Right lobe of liver (tissue), 6 donors: ENCODE measurements at regions not wholly inside any gene's neighbourhood (a gene's known extent, or its start where the extent isn't known, plus 50 kb on each side); places are given as distances from the start of the nearest gene placed in this dataset.

ENCODE experiments used
- ATAC-seq, 4 donors: fragments of 200-7000 bp; cut with Tn5 transposase; one replicate each; pipeline ENCODE4 v1.9.1; 2020; ENCODE audit warnings: mild to moderate bottlenecking in 4 of 4, moderate library complexity in 4 of 4
- DNase-seq, 3 donors: peaks; one replicate each; pipeline ENCODE4 v3.0.0-alpha.2; 2020
- H3K27ac ChIP-seq, 3 donors: fragments of 200-600 bp; one replicate each; pipeline ENCODE4 v1.8.0; 2022
- H3K27me3 ChIP-seq, 2 donors: fragments of 200-600 bp; one replicate each; pipeline ENCODE4 v1.8.0; 2022
- H3K36me3 ChIP-seq, 4 donors: fragments of 200-600 bp; sonication (generic) in 1 of 4; one replicate each; pipeline versions ENCODE4 v1.5.1 to v1.8.0; 2017 to 2022; ENCODE audit warnings: control low read depth in 1 of 4
- H3K4me1 ChIP-seq, 4 donors: fragments of 200-600 bp; sonication (generic) in 1 of 4; one replicate each; pipeline versions ENCODE4 v1.5.1 to v1.8.0; 2017 to 2022; ENCODE audit warnings: control low read depth in 1 of 4
- H3K4me3 ChIP-seq, 3 donors: fragments of 200-600 bp; one replicate each; pipeline ENCODE4 v1.8.0; 2022
- H3K9me3 ChIP-seq, 4 donors: fragments of 200-600 bp; sonication (generic) in 1 of 4; one replicate each; pipeline versions ENCODE4 v1.5.1 to v1.8.0; 2017 to 2022; ENCODE audit warnings: control low read depth in 1 of 4
- CTCF ChIP-seq, 4 donors: fragments of 200-600 bp in 3 of 4; fragments of 450-650 bp in 1 of 4; IDR thresholded peaks; one replicate each; pipeline versions ENCODE4 v1.5.1 to v1.8.0; 2016 to 2022; ENCODE audit warnings: antibody characterized with exemption in 4 of 4, mild to moderate bottlenecking in 2 of 4
- POLR2A ChIP-seq: fragments of 450-650 bp; IDR thresholded peaks from one replicate; pipeline ENCODE4 v1.6.1; 2017; ENCODE audit warnings: antibody characterized with exemption, mild to moderate bottlenecking
- WGBS: methylation state at CpG from one replicate; pipeline ENCODE4 v1.1.6; 2018; ENCODE audit warnings: low coverage, low lambda C conversion rate; ENCODE audit not compliant: insufficient coverage; ENCODE audit errors: missing lambda C conversion rate; 5-methylcytosine and 5-hydroxymethylcytosine counted together
- intact Hi-C, 2 donors: fragments of 100-400 bp; cut with DNase I; formaldehyde crosslinking; loops; one replicate each; pipeline versions ENCODE4 v1.11.2 to v1.14.1; 2022
- donor health status: DM: no; HTN: yes; CAD: no.
- donor health status: DM: no; HTN: no; CAD: no.
- donor health status: DM: no; HTN: no; CAD: no.
- donor health status: DM: no; HTN: yes; CAD: no.
- donor health status: DM: no; HTN: yes; CAD: no.

GRCh38 chr1:143619851-143620250 lies 351.9 kb downstream of the FAM72C start:
- ATAC-seq (no peak), DNase-seq (no peak)
- no peak overlapping the region for H3K4me3 ChIP-seq
- no peaks in the 10 kb centered on the region for H3K36me3 ChIP-seq
- 54% methylated on average over 9 of the region's 12 CpGs for WGBS
- no peaks in the 10 kb centered on the region for H3K4me1 ChIP-seq
- intact Hi-C loops, result no loop called here
- H3K27ac ChIP-seq, result no peak overlapping the region
- no peaks in the 10 kb centered on the region for H3K27me3 ChIP-seq
- TF ChIP-seq CTCF (IDR thresholded peaks at IDR 0.05), result no peak
- TF ChIP-seq POLR2A, result no peak
- no peaks in the 10 kb centered on the region for H3K9me3 ChIP-seq

GRCh38 chr1:143611159-143611558 lies 360.6 kb downstream of the FAM72C start:
- no peaks in the 10 kb centered on the region for H3K27me3 ChIP-seq
- TF ChIP-seq POLR2A, result no peak
- TF ChIP-seq CTCF (IDR thresholded peaks at IDR 0.05), result no peak
- no peaks in the 10 kb centered on the region for H3K36me3 ChIP-seq
- H3K4me3 ChIP-seq, result no peak overlapping the region
- H3K9me3 ChIP-seq, result no peaks in the 10 kb centered on the region
- WGBS, result 29% methylated on average over 2 of the region's 2 CpGs
- no peak overlapping the region for H3K27ac ChIP-seq
- H3K4me1 ChIP-seq, result no peaks in the 10 kb centered on the region
- intact Hi-C loops, result no loop called here
- DNase-seq (no peak), ATAC-seq (no peak)

- H3K4me1 ChIP-seq, result no peaks in the 10 kb centered on the region
- WGBS, result 78% methylated on average over 10 of the region's 11 CpGs
- intact Hi-C loops, result no loop called here
- no peaks in the 10 kb centered on the region for H3K9me3 ChIP-seq
- no peak overlapping the region for H3K27ac ChIP-seq
- DNase-seq (no peak), ATAC-seq (no peak)
- H3K27me3 ChIP-seq, result no peaks in the 10 kb centered on the region
- H3K36me3 ChIP-seq, result no peaks in the 10 kb centered on the region
- no peak for TF ChIP-seq POLR2A
- no peak for TF ChIP-seq CTCF (IDR thresholded peaks at IDR 0.05)
- no peak overlapping the region for H3K4me3 ChIP-seq
These were observed 361.6 kb downstream of the FAM72C start for GRCh38 chr1:143610196-143610595.

- ATAC-seq (no peak), DNase-seq (no peak)
- Histone ChIP-seq H3K9me3 (no peaks in the 10 kb centered on the region), H3K27me3 (no peaks in the 10 kb centered on the region), H3K4me3 (no peak overlapping the region), H3K36me3 (no peaks in the 10 kb centered on the region), H3K27ac (no peak overlapping the region), H3K4me1 (no peaks in the 10 kb centered on the region)
- TF ChIP-seq POLR2A, result no peak
- no peak for TF ChIP-seq CTCF (IDR thresholded peaks at IDR 0.05)
- intact Hi-C loops, result no loop called here
These were observed 366.9 kb downstream of the FAM72C start for GRCh38 chr1:143604887-143605286.

GRCh38 chr1:143584508-143584907 lies 387.3 kb downstream of the FAM72C start:
- ATAC-seq (no peak), DNase-seq (no peak)
- TF ChIP-seq CTCF (IDR thresholded peaks at IDR 0.05), result no peak
- no peak for TF ChIP-seq POLR2A
- Histone ChIP-seq H3K9me3 (no peaks in the 10 kb centered on the region), H3K27me3 (no peaks in the 10 kb centered on the region), H3K4me3 (no peak overlapping the region), H3K4me1 (no peaks in the 10 kb centered on the region), H3K27ac (no peak overlapping the region), H3K36me3 (no peaks in the 10 kb centered on the region)
- WGBS, result 46% methylated on average over 2 of the region's 4 CpGs
- intact Hi-C loops, result no loop called here
